Activated naive CD4-positive, alpha-beta T cell treated with anti-CD3 and anti-CD28 coated beads, Interleukin-2, amount 50 U/mL, for 72 hours (primary cell): ENCODE measurements at regions not wholly inside any gene's neighbourhood (a gene's known extent, or its start where the extent isn't known, plus 50 kb on each side); places are given as distances from the start of the nearest gene placed in this dataset.

ENCODE experiments used
- ATAC-seq, 2 donors: fragments of 150-1000 bp; cut with Tn5 transposase; 2 replicates each; pipeline ENCODE4 v1.10.0; 2021; ENCODE audit warnings: mild to moderate bottlenecking in 2 of 2, moderate library complexity in 2 of 2
- DNase-seq, 2 donors: peaks; one replicate each; pipeline ENCODE4 v3.0.0; 2021 to 2022; ENCODE audit warnings: low spot score in 2 of 2
- H3K27ac Mint-ChIP-seq, 2 donors: one replicate each; pipeline ENCODE4 v1.8.0; 2022; ENCODE audit warnings: mild to moderate bottlenecking in 2 of 2, mixed read lengths in 2 of 2
- H3K36me3 Mint-ChIP-seq, 2 donors: one replicate each; pipeline ENCODE4 v1.8.0; 2022; ENCODE audit warnings: mixed read lengths in 2 of 2
- H3K9me3 Mint-ChIP-seq, 2 donors: one replicate each; pipeline ENCODE4 v1.8.0; 2022; ENCODE audit warnings: mixed read lengths in 2 of 2

DNA sequence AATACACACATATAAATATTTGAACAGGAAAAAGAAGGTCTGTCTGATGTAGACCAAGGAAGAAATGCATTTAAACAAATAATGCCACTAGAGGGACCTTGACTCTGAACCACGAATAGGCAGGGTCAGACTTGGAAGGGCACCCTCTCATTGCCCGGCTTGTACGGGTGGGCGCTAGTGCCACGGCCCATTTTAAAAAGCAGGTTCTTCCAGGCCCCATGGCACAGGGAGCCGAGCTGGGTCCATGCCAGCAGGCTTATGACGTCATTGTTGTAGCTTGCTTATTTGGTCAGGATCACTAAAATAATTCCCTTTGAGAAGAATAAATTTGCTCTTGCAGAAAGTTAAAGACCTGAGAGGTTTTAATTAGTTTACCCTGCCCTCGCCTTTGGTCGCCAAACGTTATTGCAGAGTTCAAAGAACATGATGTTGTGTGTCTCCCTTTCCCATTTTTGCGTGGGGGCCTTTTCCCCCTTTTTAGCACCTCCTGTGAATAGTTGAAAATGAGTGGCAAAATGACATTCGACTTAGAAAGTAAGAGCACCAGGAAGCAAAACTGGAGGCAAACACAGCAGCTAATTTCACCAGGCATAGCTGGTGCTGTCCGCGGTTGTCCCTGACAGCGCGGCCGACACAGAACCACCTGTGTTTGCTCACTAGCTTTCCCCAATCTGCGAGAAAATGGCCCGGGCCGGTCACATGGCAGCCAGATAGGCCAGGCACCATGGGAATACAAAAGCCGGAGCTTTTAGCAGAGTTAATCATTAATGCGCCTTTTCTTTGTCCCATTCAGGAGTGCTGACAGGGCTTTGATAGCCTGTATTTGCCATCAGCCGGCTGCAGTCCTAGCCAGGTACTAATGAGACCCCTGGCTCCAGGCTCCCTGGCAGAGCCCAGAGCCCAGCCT, 93.8 kb downstream of the FOXA2 start:
- Mint-ChIP-seq H3K9me3 (peaks cover 0 to 6% of the 10 kb centered on the region in 2 donors), H3K27ac (no peak overlapping the region), H3K36me3 (no peaks in the 10 kb centered on the region)
- DNase-seq: no peak
- no peak for ATAC-seq

GRCh38 chr20:22489626-22490286, 94.6 kb downstream of the FOXA2 start:
- Mint-ChIP-seq H3K27ac (no peak overlapping the region), H3K36me3 (no peaks in the 10 kb centered on the region), H3K9me3 (peaks cover 0 to 6% of the 10 kb centered on the region in 2 donors)
- DNase-seq (no peak), ATAC-seq (no peak)

GRCh38 chr20:22480336-22480735, 104.0 kb downstream of the FOXA2 start:
- no peak for DNase-seq
- Mint-ChIP-seq H3K36me3 (peaks cover 0 to 8% of the 10 kb centered on the region in 2 donors), H3K27ac (no peak overlapping the region), H3K9me3 (peaks cover 10 to 19% of the 10 kb centered on the region in 2 donors)
- no peak for ATAC-seq

DNA sequence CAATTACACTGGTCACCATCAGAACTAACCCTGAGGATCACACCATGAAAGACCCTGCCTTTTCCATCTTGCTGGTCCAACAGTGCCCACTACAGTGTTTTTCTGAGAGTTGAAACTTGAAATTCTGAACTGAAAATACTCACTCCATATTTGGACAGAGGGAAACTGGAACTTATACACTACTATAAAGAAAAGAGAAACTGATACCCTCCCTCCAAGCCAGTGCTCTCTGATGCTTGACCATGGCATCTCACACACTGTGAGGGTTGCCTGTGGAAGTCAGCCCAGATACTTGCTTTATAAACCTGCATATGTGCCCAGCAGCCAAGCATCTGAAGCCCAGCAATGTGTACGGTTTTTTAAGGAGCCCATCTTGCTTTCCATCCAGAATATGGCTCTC, 108.7 kb downstream of the FOXA2 start:
- peaks cover 0 to 8% of the 10 kb centered on the region in 2 donors for H3K36me3 Mint-ChIP-seq
- ATAC-seq (no peak), DNase-seq (no peak)
- H3K27ac Mint-ChIP-seq: no peak overlapping the region
- peaks cover 15 to 22% of the 10 kb centered on the region in 2 donors for H3K9me3 Mint-ChIP-seq

DNA sequence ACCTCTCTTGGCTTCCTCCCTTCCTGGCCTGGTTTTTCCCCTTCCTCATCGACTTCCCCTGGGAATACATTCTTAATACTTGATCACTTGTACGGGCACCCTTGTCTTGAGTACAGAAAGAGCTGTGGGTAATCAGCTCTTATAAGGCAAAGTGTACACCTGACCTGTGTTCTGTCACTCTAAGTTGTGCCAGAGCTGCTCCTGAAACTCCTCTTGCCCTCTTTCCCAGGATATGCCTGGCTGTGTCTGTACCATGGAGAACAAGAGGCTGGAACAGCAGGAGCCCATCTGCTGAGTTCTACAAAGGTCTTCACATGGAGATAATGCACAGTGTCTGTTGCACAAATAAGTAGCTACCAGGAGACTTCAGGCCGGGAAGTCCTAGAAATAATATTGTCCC, 110.1 kb downstream of the FOXA2 start:
- no peak for DNase-seq
- H3K36me3 Mint-ChIP-seq: peaks cover 0 to 8% of the 10 kb centered on the region in 2 donors
- no peak for ATAC-seq
- peaks cover 15 to 22% of the 10 kb centered on the region in 2 donors for H3K9me3 Mint-ChIP-seq
- H3K27ac Mint-ChIP-seq: no peak overlapping the region

DNA sequence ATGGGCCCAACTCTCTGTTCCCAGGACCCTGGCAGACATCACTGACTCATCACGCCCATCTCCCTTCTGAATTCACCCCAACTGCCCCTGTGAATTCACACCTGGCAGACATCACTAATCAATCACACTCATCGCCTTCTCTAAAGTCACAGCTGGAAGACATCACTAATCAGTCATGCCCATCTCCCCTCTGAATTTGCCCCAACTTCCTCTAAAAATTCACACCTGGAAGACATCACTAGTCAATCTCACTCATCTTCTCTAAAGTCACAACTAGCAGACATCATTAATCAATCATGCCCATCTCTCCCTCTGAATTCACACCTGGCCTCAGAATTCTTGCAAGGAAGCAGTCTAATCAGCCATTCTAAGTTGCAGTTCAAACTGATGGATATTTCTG, 111.1 kb downstream of the FOXA2 start:
- no peak for DNase-seq
- Mint-ChIP-seq H3K36me3 (peaks cover 0 to 8% of the 10 kb centered on the region in 2 donors), H3K27ac (no peak overlapping the region), H3K9me3 (peaks cover 15 to 22% of the 10 kb centered on the region in 2 donors)
- no peak for ATAC-seq

DNA sequence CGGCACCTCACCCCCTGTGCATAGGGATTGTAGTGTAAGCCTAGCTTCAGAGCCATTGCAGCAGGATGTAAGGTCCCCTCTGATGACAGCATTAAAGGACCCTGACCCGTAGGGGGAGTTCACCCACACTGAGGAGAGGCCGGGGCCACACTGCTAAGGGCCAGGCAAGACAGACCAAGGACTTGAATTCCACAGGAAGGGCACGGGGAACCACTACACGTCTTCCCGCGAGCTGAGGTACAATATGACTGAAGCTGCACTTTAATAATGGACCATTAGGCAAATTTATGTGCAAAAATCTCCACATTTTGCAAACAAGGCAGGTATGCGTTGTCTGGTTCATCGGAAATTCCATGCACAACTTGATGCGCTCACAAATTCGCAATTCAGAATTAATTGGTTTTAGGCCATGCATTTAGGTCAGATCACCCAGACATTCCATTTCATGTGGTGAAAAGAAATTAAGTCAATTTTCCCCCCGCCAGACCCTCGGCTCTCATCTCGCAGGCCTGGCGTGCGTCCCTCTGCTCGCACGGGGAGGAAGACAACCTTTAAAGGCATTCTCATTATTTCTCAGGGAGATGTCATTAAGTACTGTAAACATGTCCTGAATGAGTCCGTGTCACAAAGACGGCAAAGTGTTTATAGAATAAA, 111.8 kb downstream of the FOXA2 start:
- H3K9me3 Mint-ChIP-seq: peaks cover 15 to 22% of the 10 kb centered on the region in 2 donors
- DNase-seq (no peak), ATAC-seq (no peak)
- no peak overlapping the region for H3K27ac Mint-ChIP-seq
- H3K36me3 Mint-ChIP-seq: peaks cover 0 to 8% of the 10 kb centered on the region in 2 donors

DNA sequence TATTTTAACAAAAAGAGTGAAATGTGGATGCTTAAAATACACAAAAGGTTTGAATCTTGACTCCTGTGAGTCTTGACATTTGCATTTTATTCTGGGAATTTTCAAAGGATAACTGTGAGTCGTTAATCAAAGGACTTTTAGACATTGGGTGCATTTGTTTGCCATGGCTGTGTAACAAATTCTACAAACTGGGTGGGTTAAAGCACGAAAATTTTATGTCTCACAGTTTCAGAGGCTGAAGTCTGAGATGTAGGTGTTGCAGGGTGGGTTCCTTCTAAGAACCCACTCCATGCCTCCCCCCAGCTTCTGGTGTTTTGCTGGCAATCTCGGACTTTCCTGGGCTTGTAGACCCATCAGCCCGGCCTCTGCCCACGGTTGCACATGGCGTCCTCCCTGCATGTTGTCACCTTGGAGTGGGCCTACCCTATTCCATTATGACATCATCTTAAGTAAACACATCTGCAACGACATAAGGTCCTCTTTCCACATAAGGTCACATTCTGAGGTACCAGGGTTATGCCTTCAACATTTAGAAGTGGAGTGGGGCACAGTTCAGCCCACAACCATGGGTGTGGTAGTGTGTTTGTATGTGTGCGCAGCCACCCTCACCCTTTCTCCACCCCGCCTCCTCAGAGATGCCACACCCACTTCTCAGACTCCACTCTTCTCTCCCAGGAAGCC, 113.1 kb downstream of the FOXA2 start:
- no peak overlapping the region for H3K27ac Mint-ChIP-seq
- ATAC-seq: no peak
- DNase-seq: no peak
- peaks cover 14 to 15% of the 10 kb centered on the region in 2 donors for H3K9me3 Mint-ChIP-seq
- no peaks in the 10 kb centered on the region for H3K36me3 Mint-ChIP-seq

- Mint-ChIP-seq H3K9me3 (peaks cover 14 to 15% of the 10 kb centered on the region in 2 donors), H3K27ac (no peak overlapping the region), H3K36me3 (no peaks in the 10 kb centered on the region)
- DNase-seq: no peak
- ATAC-seq: no peak
These were observed 113.7 kb downstream of the FOXA2 start for GRCh38 chr20:22470620-22471026.

- ATAC-seq: no peak
- Mint-ChIP-seq H3K9me3 (peaks cover 1 to 11% of the 10 kb centered on the region in 2 donors), H3K36me3 (no peaks in the 10 kb centered on the region), H3K27ac (no peak overlapping the region)
- no peak for DNase-seq
These were observed 117.8 kb downstream of the FOXA2 start for GRCh38 chr20:22466447-22467171.

DNA sequence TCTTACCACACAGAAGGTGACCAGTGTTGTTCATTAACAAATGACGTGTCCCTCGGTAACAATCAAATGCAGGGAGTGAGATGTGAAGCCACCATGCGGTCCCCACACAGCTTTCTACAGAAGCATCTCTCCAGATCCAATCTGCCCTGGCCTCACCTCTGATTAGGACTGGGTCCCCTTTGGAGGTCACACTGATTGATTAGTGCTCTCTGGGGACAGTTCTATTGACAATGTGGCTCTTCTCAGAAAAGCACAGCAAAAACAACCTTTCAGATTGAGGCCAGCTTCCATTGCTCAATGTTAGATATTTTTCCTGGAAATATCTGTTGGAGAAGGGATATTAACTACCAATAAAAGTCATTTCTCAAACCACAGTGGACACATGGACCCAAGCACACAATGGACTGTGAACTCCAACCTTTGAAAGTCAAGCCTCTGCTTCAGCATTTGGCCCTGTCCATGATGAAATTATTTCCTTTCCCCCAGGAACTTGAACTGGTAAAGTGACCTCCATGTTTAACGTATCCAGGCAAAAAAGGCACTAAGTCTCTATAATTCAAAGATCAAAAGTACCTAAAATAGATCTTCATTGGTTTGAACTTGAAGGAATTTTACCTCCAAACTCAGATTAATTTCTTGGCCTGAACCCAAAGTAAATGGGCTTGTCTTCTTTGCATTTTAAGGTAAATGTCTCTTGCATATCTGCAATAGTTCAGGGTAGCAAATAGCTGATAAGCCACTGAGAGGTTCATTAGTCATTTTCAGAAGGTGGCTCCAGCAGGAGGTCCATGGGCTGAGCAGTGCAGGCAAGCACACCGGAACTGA, 118.5 kb downstream of the FOXA2 start:
- H3K36me3 Mint-ChIP-seq: no peaks in the 10 kb centered on the region
- DNase-seq: no peak
- H3K9me3 Mint-ChIP-seq: peaks cover 0 to 13% of the 10 kb centered on the region in 2 donors
- H3K27ac Mint-ChIP-seq: no peak overlapping the region
- no peak for ATAC-seq

DNA sequence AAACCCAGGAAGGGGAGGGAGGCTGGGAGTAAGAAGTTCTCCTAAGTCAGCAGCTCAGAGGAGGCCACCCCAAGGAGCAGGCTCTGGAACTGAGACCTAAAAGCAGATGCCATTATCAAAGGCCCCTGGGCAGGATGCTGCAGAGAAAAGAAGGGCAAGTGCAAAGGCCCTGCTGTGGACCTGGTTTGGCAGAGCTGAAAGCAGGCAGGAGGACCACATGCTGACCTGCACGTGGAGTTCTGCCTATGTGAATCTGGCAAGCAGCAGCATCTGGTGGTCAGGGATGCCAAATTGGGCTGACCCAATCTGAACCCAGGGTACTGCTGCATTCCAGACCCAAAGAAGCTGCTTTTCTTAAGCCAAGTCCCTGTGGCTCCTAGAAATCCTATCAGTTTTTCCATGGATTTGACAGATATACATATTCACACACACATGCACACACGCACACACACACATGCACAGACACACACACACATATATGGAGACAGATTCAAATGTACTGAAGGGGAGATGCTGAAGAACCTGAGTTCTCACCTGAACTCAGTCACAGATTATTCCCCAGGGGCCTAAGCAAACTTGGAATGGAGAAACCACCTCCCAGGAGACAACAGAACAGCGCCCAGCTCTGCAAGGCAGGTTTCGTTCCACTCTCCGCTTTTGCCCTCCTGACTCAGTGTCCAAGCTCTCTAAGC, 119.9 kb downstream of the FOXA2 start:
- Mint-ChIP-seq H3K27ac (no peak overlapping the region), H3K36me3 (no peaks in the 10 kb centered on the region), H3K9me3 (peaks cover 0 to 14% of the 10 kb centered on the region in 2 donors)
- DNase-seq: no peak
- no peak for ATAC-seq

DNA sequence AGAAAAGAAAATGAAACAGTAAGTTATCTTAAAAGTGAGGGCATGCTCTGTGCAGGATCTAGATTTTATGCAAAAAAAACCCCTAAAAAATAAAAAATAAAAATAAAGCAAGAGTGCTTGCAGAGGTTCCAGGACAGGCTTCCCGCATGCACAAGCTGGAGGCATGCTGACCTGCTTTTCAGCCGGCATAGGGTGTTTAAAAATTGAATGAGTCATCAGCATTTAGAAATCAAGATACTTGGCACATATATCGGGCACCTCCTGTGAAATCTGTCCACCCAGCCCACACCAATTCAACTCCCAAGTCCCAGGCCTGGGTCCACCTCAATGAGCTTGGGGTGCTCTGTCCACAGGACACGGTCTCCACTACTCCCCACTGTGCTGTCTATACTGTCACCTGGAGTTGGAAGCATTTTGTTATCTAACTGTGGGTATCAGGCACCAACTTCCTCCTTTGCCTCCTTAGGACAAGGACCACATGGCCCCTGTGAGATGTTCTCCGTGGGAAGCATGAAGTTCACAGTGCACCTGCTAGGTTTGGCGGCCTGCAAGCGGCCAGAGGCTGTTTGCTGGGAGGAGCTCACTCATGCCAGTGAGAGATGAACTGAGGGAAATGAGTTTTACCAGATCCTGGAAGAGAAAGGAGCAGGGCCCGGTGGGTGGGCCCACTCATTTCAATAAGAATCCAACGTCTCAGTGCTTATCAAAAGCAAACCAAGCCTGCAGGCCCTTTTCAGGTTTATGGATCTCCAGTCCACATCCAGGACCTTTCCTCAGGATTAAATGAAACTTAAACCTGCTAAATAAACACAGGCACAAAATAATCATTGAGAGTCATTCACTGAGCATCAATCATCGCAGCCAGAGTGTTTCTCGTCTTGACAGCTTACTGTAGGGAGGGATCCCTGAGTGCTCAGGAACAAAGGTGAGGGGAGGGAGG, 121.1 kb downstream of the FOXA2 start:
- H3K27ac Mint-ChIP-seq: no peak overlapping the region
- ATAC-seq (no peak), DNase-seq (no peak)
- H3K36me3 Mint-ChIP-seq: no peaks in the 10 kb centered on the region
- peaks cover 0 to 14% of the 10 kb centered on the region in 2 donors for H3K9me3 Mint-ChIP-seq

DNA sequence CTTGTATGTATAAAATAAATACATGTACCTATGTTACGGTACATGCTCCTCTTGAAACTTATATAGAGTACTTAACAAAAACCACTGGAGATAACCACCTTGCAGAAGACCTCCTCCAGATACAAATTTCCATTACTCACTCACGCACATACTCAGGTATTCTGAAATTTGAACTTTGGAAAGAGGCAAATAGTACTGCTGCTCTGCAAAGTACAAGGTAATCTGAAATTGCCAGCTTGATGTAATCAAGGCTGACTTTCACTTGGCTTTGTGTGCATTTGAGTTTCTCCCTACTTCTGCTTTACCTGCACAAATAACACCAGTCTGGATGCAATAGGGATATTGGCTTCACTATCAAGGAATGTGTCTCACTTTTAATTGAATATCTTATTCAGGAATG, 123.6 kb downstream of the FOXA2 start:
- Mint-ChIP-seq H3K9me3 (peaks cover 0 to 14% of the 10 kb centered on the region in 2 donors), H3K27ac (no peak overlapping the region), H3K36me3 (no peaks in the 10 kb centered on the region)
- ATAC-seq (no peak), DNase-seq (no peak)
